ENCODE measurements at regions not wholly inside any gene's neighbourhood (a gene's known extent, or its start where the extent isn't known, plus 50 kb on each side); places are given as distances from the start of the nearest gene placed in this dataset.

GRCh38 chr22:48346911-48347310, 1480.8 kb downstream of the BRD1 start:
- H3K9ac ChIP-seq (ENCODE audit: low read length), result no peak overlapping the region
- H4K20me1 ChIP-seq (ENCODE audit: insufficient read depth, low read depth, low read length), result no peaks in the 10 kb centered on the region
- H3K4me3 ChIP-seq (ENCODE audit: low read length), result no peak overlapping the region
- DNase-seq, result no peak
- H3K79me2 ChIP-seq (ENCODE audit: low read length), result no peaks in the 10 kb centered on the region
- H3K4me1 ChIP-seq (ENCODE audit: low read length), result no peaks in the 10 kb centered on the region
- no peaks in the 10 kb centered on the region for H3K27me3 ChIP-seq (ENCODE audit: low read length)
- no peaks in the 10 kb centered on the region for H3K9me2 ChIP-seq (replicated peaks; ENCODE audit: insufficient read depth, low read length)
- H3K9me3 ChIP-seq (ENCODE audit: low read length), result no peaks in the 10 kb centered on the region
- H3K4me2 ChIP-seq (ENCODE audit: low read depth, low read length, poor library complexity, severe bottlenecking), result no peak overlapping the region
- no peaks in the 10 kb centered on the region for H3K36me3 ChIP-seq (ENCODE audit: insufficient read depth, low read length)
- no peak overlapping the region for H2AFZ ChIP-seq (ENCODE audit: low read length)
- no peak overlapping the region for H3K27ac ChIP-seq (ENCODE audit: low read length)

GRCh38 chr22:48346311-48346710, 1481.4 kb downstream of the BRD1 start:
- DNase-seq, result no peak
- Histone ChIP-seq H3K36me3 (ENCODE audit: insufficient read depth, low read length) (no peaks in the 10 kb centered on the region), H3K4me1 (ENCODE audit: low read length) (no peaks in the 10 kb centered on the region), H3K9me3 (ENCODE audit: low read length) (no peaks in the 10 kb centered on the region), H3K4me2 (ENCODE audit: low read depth, low read length, poor library complexity, severe bottlenecking) (no peak overlapping the region), H2AFZ (ENCODE audit: low read length) (no peak overlapping the region), H3K79me2 (ENCODE audit: low read length) (no peaks in the 10 kb centered on the region), H3K9me2 (replicated peaks; ENCODE audit: insufficient read depth, low read length) (no peaks in the 10 kb centered on the region), H3K27ac (ENCODE audit: low read length) (no peak overlapping the region), H3K27me3 (ENCODE audit: low read length) (no peaks in the 10 kb centered on the region), H3K4me3 (ENCODE audit: low read length) (no peak overlapping the region), H3K9ac (ENCODE audit: low read length) (no peak overlapping the region), H4K20me1 (ENCODE audit: insufficient read depth, low read depth, low read length) (no peaks in the 10 kb centered on the region)

- H3K4me1 ChIP-seq (ENCODE audit: low read length), result no peaks in the 10 kb centered on the region
- H3K27me3 ChIP-seq (ENCODE audit: low read length), result no peaks in the 10 kb centered on the region
- no peak overlapping the region for H2AFZ ChIP-seq (ENCODE audit: low read length)
- no peak for DNase-seq
- no peaks in the 10 kb centered on the region for H4K20me1 ChIP-seq (ENCODE audit: insufficient read depth, low read depth, low read length)
- no peak overlapping the region for H3K4me2 ChIP-seq (ENCODE audit: low read depth, low read length, poor library complexity, severe bottlenecking)
- H3K27ac ChIP-seq (ENCODE audit: low read length), result no peak overlapping the region
- no peaks in the 10 kb centered on the region for H3K79me2 ChIP-seq (ENCODE audit: low read length)
- no peaks in the 10 kb centered on the region for H3K9me2 ChIP-seq (replicated peaks; ENCODE audit: insufficient read depth, low read length)
- no peaks in the 10 kb centered on the region for H3K9me3 ChIP-seq (ENCODE audit: low read length)
- no peaks in the 10 kb centered on the region for H3K36me3 ChIP-seq (ENCODE audit: insufficient read depth, low read length)
- H3K4me3 ChIP-seq (ENCODE audit: low read length), result no peak overlapping the region
- H3K9ac ChIP-seq (ENCODE audit: low read length), result no peak overlapping the region
Measured at GRCh38 chr22:48345631-48346030, 1482.0 kb downstream of the BRD1 start.

- H3K9me2 ChIP-seq (replicated peaks; ENCODE audit: insufficient read depth, low read length), result no peaks in the 10 kb centered on the region
- no peaks in the 10 kb centered on the region for H3K79me2 ChIP-seq (ENCODE audit: low read length)
- no peak overlapping the region for H3K27ac ChIP-seq (ENCODE audit: low read length)
Measured at GRCh38 chr22:48343461-48343860, 1484.2 kb downstream of the BRD1 start.

GRCh38 chr22:48342732-48343131, 1484.9 kb downstream of the BRD1 start:
- H3K79me2 ChIP-seq (ENCODE audit: low read length), result no peaks in the 10 kb centered on the region
- H3K4me2 ChIP-seq (ENCODE audit: low read depth, low read length, poor library complexity, severe bottlenecking), result no peak overlapping the region
- 0 out of 2 replicates have a peak, but pooled peaks cover 3% of the 10 kb centered on the region for H4K20me1 ChIP-seq (ENCODE audit: insufficient read depth, low read depth, low read length)
- no peaks in the 10 kb centered on the region for H3K36me3 ChIP-seq (ENCODE audit: insufficient read depth, low read length)
- no peak overlapping the region for H3K4me3 ChIP-seq (ENCODE audit: low read length)
- H3K27ac ChIP-seq (ENCODE audit: low read length), result no peak overlapping the region
- H3K9ac ChIP-seq (ENCODE audit: low read length), result no peak overlapping the region
- no peaks in the 10 kb centered on the region for H3K27me3 ChIP-seq (ENCODE audit: low read length)
- no peak for DNase-seq
- H3K4me1 ChIP-seq (ENCODE audit: low read length), result no peaks in the 10 kb centered on the region
- no peaks in the 10 kb centered on the region for H3K9me3 ChIP-seq (ENCODE audit: low read length)
- no peak overlapping the region for H2AFZ ChIP-seq (ENCODE audit: low read length)
- no peaks in the 10 kb centered on the region for H3K9me2 ChIP-seq (replicated peaks; ENCODE audit: insufficient read depth, low read length)

More at GRCh38 chr22:48343461-48343860, 1484.2 kb downstream of the BRD1 start:
- Histone ChIP-seq H3K4me1 (ENCODE audit: low read length) (no peaks in the 10 kb centered on the region), H3K4me3 (ENCODE audit: low read length) (no peak overlapping the region), H4K20me1 (ENCODE audit: insufficient read depth, low read depth, low read length) (0 out of 2 replicates have a peak, but pooled peaks cover 3% of the 10 kb centered on the region), H2AFZ (ENCODE audit: low read length) (no peak overlapping the region), H3K9me3 (ENCODE audit: low read length) (no peaks in the 10 kb centered on the region), H3K4me2 (ENCODE audit: low read depth, low read length, poor library complexity, severe bottlenecking) (no peak overlapping the region), H3K9ac (ENCODE audit: low read length) (no peak overlapping the region), H3K27me3 (ENCODE audit: low read length) (no peaks in the 10 kb centered on the region), H3K36me3 (ENCODE audit: insufficient read depth, low read length) (no peaks in the 10 kb centered on the region)
- no peak for DNase-seq

GRCh38 chr22:48342016-48342415, 1485.7 kb downstream of the BRD1 start:
- H2AFZ ChIP-seq (ENCODE audit: low read length), result no peak overlapping the region
- H4K20me1 ChIP-seq (ENCODE audit: insufficient read depth, low read depth, low read length), result 0 out of 2 replicates have a peak, but pooled peaks cover 3% of the 10 kb centered on the region
- H3K9me2 ChIP-seq (replicated peaks; ENCODE audit: insufficient read depth, low read length), result no peaks in the 10 kb centered on the region
- H3K4me1 ChIP-seq (ENCODE audit: low read length), result no peaks in the 10 kb centered on the region
- no peaks in the 10 kb centered on the region for H3K9me3 ChIP-seq (ENCODE audit: low read length)
- H3K4me3 ChIP-seq (ENCODE audit: low read length), result no peak overlapping the region
- H3K4me2 ChIP-seq (ENCODE audit: low read depth, low read length, poor library complexity, severe bottlenecking), result no peak overlapping the region
- H3K36me3 ChIP-seq (ENCODE audit: insufficient read depth, low read length), result no peaks in the 10 kb centered on the region
- no peak overlapping the region for H3K27ac ChIP-seq (ENCODE audit: low read length)
- H3K79me2 ChIP-seq (ENCODE audit: low read length), result no peaks in the 10 kb centered on the region
- no peak overlapping the region for H3K9ac ChIP-seq (ENCODE audit: low read length)
- DNase-seq, result no peak
- no peaks in the 10 kb centered on the region for H3K27me3 ChIP-seq (ENCODE audit: low read length)

- H3K27me3 ChIP-seq (ENCODE audit: low read length), result no peaks in the 10 kb centered on the region
Measured at GRCh38 chr22:48340727-48341709, 1486.7 kb downstream of the BRD1 start.

GRCh38 chr22:48340191-48340590, 1487.5 kb downstream of the BRD1 start:
- Histone ChIP-seq H3K79me2 (ENCODE audit: low read length) (no peaks in the 10 kb centered on the region), H3K9ac (ENCODE audit: low read length) (no peak overlapping the region), H3K4me1 (ENCODE audit: low read length) (no peaks in the 10 kb centered on the region), H3K9me3 (ENCODE audit: low read length) (no peaks in the 10 kb centered on the region), H2AFZ (ENCODE audit: low read length) (no peak overlapping the region), H3K36me3 (ENCODE audit: insufficient read depth, low read length) (no peaks in the 10 kb centered on the region), H3K4me3 (ENCODE audit: low read length) (no peak overlapping the region), H3K27me3 (ENCODE audit: low read length) (no peaks in the 10 kb centered on the region), H3K27ac (ENCODE audit: low read length) (no peak overlapping the region), H3K9me2 (replicated peaks; ENCODE audit: insufficient read depth, low read length) (no peaks in the 10 kb centered on the region), H4K20me1 (ENCODE audit: insufficient read depth, low read depth, low read length) (0 out of 2 replicates have a peak, but pooled peaks cover 3% of the 10 kb centered on the region), H3K4me2 (ENCODE audit: low read depth, low read length, poor library complexity, severe bottlenecking) (no peak overlapping the region)
- DNase-seq, result no peak

More at GRCh38 chr22:48340727-48341709, 1486.7 kb downstream of the BRD1 start:
- no peaks in the 10 kb centered on the region for H3K79me2 ChIP-seq (ENCODE audit: low read length)
- no peak overlapping the region for H3K9ac ChIP-seq (ENCODE audit: low read length)
- H3K4me3 ChIP-seq (ENCODE audit: low read length), result no peak overlapping the region
- no peaks in the 10 kb centered on the region for H3K36me3 ChIP-seq (ENCODE audit: insufficient read depth, low read length)
- H2AFZ ChIP-seq (ENCODE audit: low read length), result no peak overlapping the region
- DNase-seq, result no peak
- no peaks in the 10 kb centered on the region for H3K9me3 ChIP-seq (ENCODE audit: low read length)
- no peaks in the 10 kb centered on the region for H3K4me1 ChIP-seq (ENCODE audit: low read length)
- H3K9me2 ChIP-seq (replicated peaks; ENCODE audit: insufficient read depth, low read length), result no peaks in the 10 kb centered on the region
- H4K20me1 ChIP-seq (ENCODE audit: insufficient read depth, low read depth, low read length), result 0 out of 2 replicates have a peak, but pooled peaks cover 3% of the 10 kb centered on the region
- no peak overlapping the region for H3K4me2 ChIP-seq (ENCODE audit: low read depth, low read length, poor library complexity, severe bottlenecking)
- H3K27ac ChIP-seq (ENCODE audit: low read length), result no peak overlapping the region

Measured in Karpas-422 (cell line).